ENCODE measurements at regions not wholly inside any gene's neighbourhood (a gene's known extent, or its start where the extent isn't known, plus 50 kb on each side); places are given as distances from the start of the nearest gene placed in this dataset.

DNA sequence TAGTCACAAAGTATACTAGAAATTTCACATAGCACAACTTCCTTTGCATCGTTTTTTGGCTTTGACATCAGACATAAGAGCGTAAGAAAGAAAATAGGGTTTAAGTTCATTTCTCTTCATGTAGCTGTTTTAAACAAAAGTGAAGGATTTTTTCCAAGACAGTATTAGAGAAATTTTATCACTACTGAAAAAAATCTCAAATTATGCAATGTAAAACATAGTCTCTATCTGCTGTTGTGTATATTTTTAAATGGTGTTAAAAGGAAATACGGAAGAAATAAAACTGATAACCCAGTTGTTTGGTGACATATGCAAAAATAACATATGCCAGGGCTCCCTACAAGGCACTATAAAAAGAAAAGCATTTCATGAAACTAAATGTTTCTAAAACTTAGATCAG, 1449.4 kb downstream of the LRRC4C start:
- no peaks in the 10 kb centered on the region for H3K4me1 ChIP-seq (ENCODE audit: low read length)
- no peaks in the 10 kb centered on the region for H3K9me3 ChIP-seq (replicated peaks; ENCODE audit: insufficient read depth, low read length)
- H3K4me2 ChIP-seq (ENCODE audit: low read depth, low read length) = no peak overlapping the region
- TF ChIP-seq EZH2phosphoT487 (IDR thresholded peaks at IDR 0.05; ENCODE audit: low read length) (no peak), EZH2 (optimal IDR thresholded peaks at IDR 0.05; ENCODE audit: low read depth, low read length) (no peak)
- TF ChIP-seq, protein P1, sequence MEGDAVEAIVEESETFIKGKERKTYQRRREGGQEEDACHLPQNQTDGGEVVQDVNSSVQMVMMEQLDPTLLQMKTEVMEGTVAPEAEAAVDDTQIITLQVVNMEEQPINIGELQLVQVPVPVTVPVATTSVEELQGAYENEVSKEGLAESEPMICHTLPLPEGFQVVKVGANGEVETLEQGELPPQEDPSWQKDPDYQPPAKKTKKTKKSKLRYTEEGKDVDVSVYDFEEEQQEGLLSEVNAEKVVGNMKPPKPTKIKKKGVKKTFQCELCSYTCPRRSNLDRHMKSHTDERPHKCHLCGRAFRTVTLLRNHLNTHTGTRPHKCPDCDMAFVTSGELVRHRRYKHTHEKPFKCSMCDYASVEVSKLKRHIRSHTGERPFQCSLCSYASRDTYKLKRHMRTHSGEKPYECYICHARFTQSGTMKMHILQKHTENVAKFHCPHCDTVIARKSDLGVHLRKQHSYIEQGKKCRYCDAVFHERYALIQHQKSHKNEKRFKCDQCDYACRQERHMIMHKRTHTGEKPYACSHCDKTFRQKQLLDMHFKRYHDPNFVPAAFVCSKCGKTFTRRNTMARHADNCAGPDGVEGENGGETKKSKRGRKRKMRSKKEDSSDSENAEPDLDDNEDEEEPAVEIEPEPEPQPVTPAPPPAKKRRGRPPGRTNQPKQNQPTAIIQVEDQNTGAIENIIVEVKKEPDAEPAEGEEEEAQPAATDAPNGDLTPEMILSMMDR (IDR thresholded peaks at IDR 0.05; ENCODE audit: low read length) = no peak
- no peaks in the 10 kb centered on the region for H3K27me3 ChIP-seq (replicated peaks; ENCODE audit: insufficient read depth, low read length)
- DNase-seq = no peak
- H3K4me3 ChIP-seq (ENCODE audit: low read length) = no peak overlapping the region
- H3K79me2 ChIP-seq (ENCODE audit: low read length) = no peaks in the 10 kb centered on the region
- no peak overlapping the region for H3K9ac ChIP-seq (ENCODE audit: low read length)
- no peaks in the 10 kb centered on the region for H3K9me2 ChIP-seq (replicated peaks; ENCODE audit: insufficient read depth, low read length)
- no peak overlapping the region for H2AFZ ChIP-seq (ENCODE audit: low read length)
- H4K20me1 ChIP-seq (ENCODE audit: insufficient read depth, low read length) = no peaks in the 10 kb centered on the region
- no peak overlapping the region for H3K27ac ChIP-seq (ENCODE audit: low read length)
- no peaks in the 10 kb centered on the region for H3F3A ChIP-seq (ENCODE audit: insufficient read depth, low read length)
- H3K36me3 ChIP-seq (replicated peaks; ENCODE audit: insufficient read depth, low read length) = no peaks in the 10 kb centered on the region

- TF ChIP-seq, protein P1 (IDR thresholded peaks at IDR 0.05; ENCODE audit: low read length) = no peak
- TF ChIP-seq EZH2 (optimal IDR thresholded peaks at IDR 0.05; ENCODE audit: low read depth, low read length) (no peak), EZH2phosphoT487 (IDR thresholded peaks at IDR 0.05; ENCODE audit: low read length) (no peak)
- H3F3A ChIP-seq (ENCODE audit: insufficient read depth, low read length) = no peaks in the 10 kb centered on the region
- H4K20me1 ChIP-seq (ENCODE audit: insufficient read depth, low read length) = no peaks in the 10 kb centered on the region
- H3K4me3 ChIP-seq (ENCODE audit: low read length) = no peak overlapping the region
- H3K27ac ChIP-seq (ENCODE audit: low read length) = no peak overlapping the region
- H3K79me2 ChIP-seq (ENCODE audit: low read length) = no peaks in the 10 kb centered on the region
- H3K9me3 ChIP-seq (replicated peaks; ENCODE audit: insufficient read depth, low read length) = no peaks in the 10 kb centered on the region
- H3K27me3 ChIP-seq (replicated peaks; ENCODE audit: insufficient read depth, low read length) = no peaks in the 10 kb centered on the region
- no peak for DNase-seq
- H2AFZ ChIP-seq (ENCODE audit: low read length) = no peak overlapping the region
- no peaks in the 10 kb centered on the region for H3K4me1 ChIP-seq (ENCODE audit: low read length)
- H3K9me2 ChIP-seq (replicated peaks; ENCODE audit: insufficient read depth, low read length) = no peaks in the 10 kb centered on the region
- H3K4me2 ChIP-seq (ENCODE audit: low read depth, low read length) = no peak overlapping the region
- no peak overlapping the region for H3K9ac ChIP-seq (ENCODE audit: low read length)
- H3K36me3 ChIP-seq (replicated peaks; ENCODE audit: insufficient read depth, low read length) = no peaks in the 10 kb centered on the region
Measured at GRCh38 chr11:39992551-39992950, 1466.9 kb downstream of the LRRC4C start.

DNA sequence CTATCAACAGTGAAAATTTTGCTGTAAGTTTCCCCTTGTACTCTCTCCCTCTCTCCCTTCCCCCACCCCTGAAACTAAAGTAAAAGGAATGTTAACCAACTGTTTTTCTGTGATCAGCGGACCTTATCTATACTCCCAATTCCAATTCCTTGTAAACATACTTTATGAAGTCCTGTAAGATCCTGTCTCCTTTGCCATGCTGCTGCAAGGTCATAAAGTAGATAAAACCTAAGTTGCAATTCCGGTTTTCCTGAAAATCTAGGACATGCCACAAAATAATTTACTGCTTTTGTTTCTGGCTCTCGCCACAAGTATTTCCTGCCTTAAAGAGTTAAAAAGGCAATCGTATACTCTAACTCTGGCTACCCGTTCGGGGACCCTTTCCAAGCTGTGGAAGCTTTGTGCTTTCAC, 1469.0 kb downstream of the LRRC4C start:
- Histone ChIP-seq H3K4me3 (ENCODE audit: low read length) (no peak overlapping the region), H3F3A (ENCODE audit: insufficient read depth, low read length) (no peaks in the 10 kb centered on the region), H3K27ac (ENCODE audit: low read length) (no peak overlapping the region), H4K20me1 (ENCODE audit: insufficient read depth, low read length) (no peaks in the 10 kb centered on the region), H3K9me2 (replicated peaks; ENCODE audit: insufficient read depth, low read length) (no peaks in the 10 kb centered on the region), H3K4me2 (ENCODE audit: low read depth, low read length) (no peak overlapping the region), H3K4me1 (ENCODE audit: low read length) (no peaks in the 10 kb centered on the region), H3K9ac (ENCODE audit: low read length) (no peak overlapping the region), H3K79me2 (ENCODE audit: low read length) (no peaks in the 10 kb centered on the region), H3K36me3 (replicated peaks; ENCODE audit: insufficient read depth, low read length) (no peaks in the 10 kb centered on the region), H2AFZ (ENCODE audit: low read length) (no peak overlapping the region), H3K9me3 (replicated peaks; ENCODE audit: insufficient read depth, low read length) (no peaks in the 10 kb centered on the region), H3K27me3 (replicated peaks; ENCODE audit: insufficient read depth, low read length) (no peaks in the 10 kb centered on the region)
- no peak for DNase-seq
- TF ChIP-seq EZH2 (optimal IDR thresholded peaks at IDR 0.05; ENCODE audit: low read depth, low read length) (no peak), EZH2phosphoT487 (IDR thresholded peaks at IDR 0.05; ENCODE audit: low read length) (no peak)
- TF ChIP-seq, protein P1 (IDR thresholded peaks at IDR 0.05; ENCODE audit: low read length) = no peak
